HG03558 (cell line): ENCODE measurements at regions not wholly inside any gene's neighbourhood (a gene's known extent, or its start where the extent isn't known, plus 50 kb on each side); places are given as distances from the start of the nearest gene placed in this dataset.

Experiments used
- ATAC-seq: cut with Tn5 transposase; IDR thresholded peaks from one replicate; pipeline ENCODE4 v1.9.1; 2021; ENCODE audit warnings: moderate number of reproducible peaks; ENCODE audit not compliant: unreplicated experiment; ENCODE audit errors: extremely low read depth

- ATAC-seq, result no peak
Measured at GRCh38 chr12:9271875-9272274, 63.7 kb upstream of the PZP start.

- ATAC-seq, result no peak
Measured at GRCh38 chr12:9264546-9264945, 56.4 kb upstream of the PZP start.

GRCh38 chr12:9260931-9261330, 52.7 kb upstream of the PZP start:
- no peak for ATAC-seq

GRCh38 chr12:9258676-9259075, 50.5 kb upstream of the PZP start:
- no peak for ATAC-seq
